ENCODE measurements at regions not wholly inside any gene's neighbourhood (a gene's known extent, or its start where the extent isn't known, plus 50 kb on each side); places are given as distances from the start of the nearest gene placed in this dataset.

- WGBS, 2 donors = 94 to 96% methylated on average over 2 of the region's 2 CpGs
These were observed 488.4 kb downstream of the PCNX1 start for GRCh38 chr14:71395636-71396035.

GRCh38 chr14:71396050-71396677 lies 488.9 kb downstream of the PCNX1 start:
- Histone ChIP-seq H3K27me3 (ENCODE audit: control insufficient read depth in 3 of 3, insufficient read depth in 3 of 3, low read length in 2 of 3) (no peaks in the 10 kb centered on the region), H3K9me3 (ENCODE audit: control insufficient read depth in 4 of 4, insufficient read depth in 3 of 4, low read length in 3 of 4) (no peaks in the 10 kb centered on the region), H3K4me1 (ENCODE audit: control insufficient read depth in 5 of 5, insufficient read depth in 5 of 5, low read length in 5 of 5) (peaks cover 0 to 9% (median 5%) of the 10 kb centered on the region in 5 donors), H3K36me3 (ENCODE audit: control insufficient read depth in 4 of 4, insufficient read depth in 4 of 4, low read length in 4 of 4) (peaks cover 0 to 2% (median 0%) of the 10 kb centered on the region in 4 donors), H3K27ac (ENCODE audit: low read depth in 1 of 2, low read length in 1 of 2) (no peak overlapping the region), H3K4me3 (no peak overlapping the region), H3K9ac (ENCODE audit: insufficient read depth in 1 of 2, low read length in 2 of 2) (no peak overlapping the region)
- DNase-seq = no peak
- no peak for TF ChIP-seq CTCF (IDR thresholded peaks at IDR 0.05; ENCODE audit: control extremely low read depth, extremely low read depth)
- 88 to 92% methylated on average over 3 of the region's 3 CpGs for WGBS, 2 donors
- no peak for ATAC-seq (ENCODE audit: insufficient read depth, low FRiP score)

More at GRCh38 chr14:71395636-71396035, 488.4 kb downstream of the PCNX1 start:
- Histone ChIP-seq H3K36me3 (ENCODE audit: control insufficient read depth in 4 of 4, insufficient read depth in 4 of 4, low read length in 4 of 4) (peaks cover 0 to 2% (median 0%) of the 10 kb centered on the region in 4 donors), H3K4me1 (ENCODE audit: control insufficient read depth in 5 of 5, insufficient read depth in 5 of 5, low read length in 5 of 5) (peaks cover 0 to 6% (median 5%) of the 10 kb centered on the region in 5 donors), H3K27ac (ENCODE audit: low read depth in 1 of 2, low read length in 1 of 2) (no peak overlapping the region), H3K27me3 (ENCODE audit: control insufficient read depth in 3 of 3, insufficient read depth in 3 of 3, low read length in 2 of 3) (no peaks in the 10 kb centered on the region), H3K9ac (ENCODE audit: insufficient read depth in 1 of 2, low read length in 2 of 2) (no peak overlapping the region), H3K9me3 (ENCODE audit: control insufficient read depth in 4 of 4, insufficient read depth in 3 of 4, low read length in 3 of 4) (no peaks in the 10 kb centered on the region), H3K4me3 (no peak overlapping the region)
- no peak for ATAC-seq (ENCODE audit: insufficient read depth, low FRiP score)
- no peak for TF ChIP-seq CTCF (IDR thresholded peaks at IDR 0.05; ENCODE audit: control extremely low read depth, extremely low read depth)
- no peak for DNase-seq

- ATAC-seq (ENCODE audit: insufficient read depth, low FRiP score) = no peak
- Histone ChIP-seq H3K27ac (ENCODE audit: low read depth in 1 of 2, low read length in 1 of 2) (no peak overlapping the region), H3K36me3 (ENCODE audit: control insufficient read depth in 4 of 4, insufficient read depth in 4 of 4, low read length in 4 of 4) (peaks cover 0 to 2% (median 0%) of the 10 kb centered on the region in 4 donors), H3K4me1 (ENCODE audit: control insufficient read depth in 5 of 5, insufficient read depth in 5 of 5, low read length in 5 of 5) (peaks cover 0 to 9% (median 5%) of the 10 kb centered on the region in 5 donors), H3K27me3 (ENCODE audit: control insufficient read depth in 3 of 3, insufficient read depth in 3 of 3, low read length in 2 of 3) (no peaks in the 10 kb centered on the region), H3K9ac (ENCODE audit: insufficient read depth in 1 of 2, low read length in 2 of 2) (no peak overlapping the region), H3K4me3 (no peak overlapping the region), H3K9me3 (ENCODE audit: control insufficient read depth in 4 of 4, insufficient read depth in 3 of 4, low read length in 3 of 4) (no peaks in the 10 kb centered on the region)
- no peak for TF ChIP-seq CTCF (IDR thresholded peaks at IDR 0.05; ENCODE audit: control extremely low read depth, extremely low read depth)
- DNase-seq = no peak
These were observed 490.1 kb downstream of the PCNX1 start for GRCh38 chr14:71397371-71397770.

DNA sequence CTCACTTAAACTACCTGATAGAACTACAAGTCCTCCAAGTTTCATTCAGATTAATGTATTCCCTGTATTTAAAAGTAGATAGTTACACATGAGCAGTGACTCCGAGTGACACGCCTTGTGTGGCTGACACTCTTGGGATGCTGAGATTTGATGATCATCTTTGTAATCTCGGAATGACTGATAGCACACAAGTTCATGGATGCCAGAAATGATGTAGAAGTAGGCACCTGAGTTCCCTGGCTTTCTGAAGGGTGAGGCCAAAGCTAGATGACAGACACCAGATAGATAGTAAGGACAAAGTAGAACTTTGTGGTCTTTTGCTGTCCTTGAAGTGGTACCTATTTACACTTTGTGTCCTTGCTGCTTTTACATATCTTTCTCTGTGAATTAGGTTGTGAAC lies 491.2 kb downstream of the PCNX1 start:
- Histone ChIP-seq H3K36me3 (ENCODE audit: control insufficient read depth in 4 of 4, insufficient read depth in 4 of 4, low read length in 4 of 4) (peaks cover 0 to 2% (median 0%) of the 10 kb centered on the region in 4 donors), H3K4me1 (ENCODE audit: control insufficient read depth in 5 of 5, insufficient read depth in 5 of 5, low read length in 5 of 5) (peaks cover 0 to 9% (median 5%) of the 10 kb centered on the region in 5 donors), H3K27me3 (ENCODE audit: control insufficient read depth in 3 of 3, insufficient read depth in 3 of 3, low read length in 2 of 3) (no peaks in the 10 kb centered on the region), H3K9me3 (ENCODE audit: control insufficient read depth in 4 of 4, insufficient read depth in 3 of 4, low read length in 3 of 4) (no peaks in the 10 kb centered on the region), H3K27ac (ENCODE audit: low read depth in 1 of 2, low read length in 1 of 2) (no peak overlapping the region), H3K4me3 (no peak overlapping the region), H3K9ac (ENCODE audit: insufficient read depth in 1 of 2, low read length in 2 of 2) (no peak overlapping the region)
- no peak for ATAC-seq (ENCODE audit: insufficient read depth, low FRiP score)
- WGBS, 2 donors = 95 to 97% methylated on average over 3 of the region's 3 CpGs
- TF ChIP-seq CTCF (IDR thresholded peaks at IDR 0.05; ENCODE audit: control extremely low read depth, extremely low read depth) = no peak
- DNase-seq = no peak

All from lung (tissue), 11 donors.